ENCODE measurements at regions not wholly inside any gene's neighbourhood (a gene's known extent, or its start where the extent isn't known, plus 50 kb on each side); places are given as distances from the start of the nearest gene placed in this dataset.
"Not testable (repeated sequence)": the region's sequence is repeated elsewhere in the genome, so short reads cannot be mapped to it uniquely, and the experiment has no call there.

DNA sequence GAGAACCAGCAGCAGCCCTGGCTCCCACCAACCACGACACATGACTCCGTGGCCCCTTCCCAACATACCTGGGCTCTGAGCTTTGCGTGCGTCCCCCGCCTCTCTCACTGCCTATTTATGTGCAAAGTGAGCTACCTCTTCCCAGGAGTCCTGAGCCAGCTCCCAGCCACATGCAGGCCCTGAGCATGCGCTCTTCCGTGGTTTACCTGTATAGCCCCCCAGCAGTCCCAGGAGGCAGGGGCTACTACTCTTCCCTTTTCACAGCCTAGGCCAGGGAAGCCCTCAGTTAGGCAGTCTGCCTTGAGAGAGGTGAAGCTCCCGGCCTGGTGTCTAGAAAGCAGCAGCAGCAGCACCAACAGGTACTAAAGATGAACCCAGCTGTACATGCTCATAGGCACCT, 114.8 kb upstream of the CDYL start:
- TF ChIP-seq MXI1 (conservative IDR thresholded peaks at IDR 0.05; ENCODE audit: poor library complexity, severe bottlenecking) (no peak), EZH2 (IDR thresholded peaks at IDR 0.05; ENCODE audit: borderline replicate concordance, insufficient read depth, low read length, poor library complexity, severe bottlenecking) (no peak), SMC3 (conservative IDR thresholded peaks at IDR 0.05; ENCODE audit: poor library complexity) (no peak)
- no peaks in the 10 kb centered on the region for H3K9me2 ChIP-seq (ENCODE audit: insufficient read depth, low read length)
- H2AFZ ChIP-seq (ENCODE audit: low read depth, low read length) = no peak overlapping the region
- no peak overlapping the region for H3K4me2 ChIP-seq (ENCODE audit: low read length)
- no peak overlapping the region for H3K9ac ChIP-seq (ENCODE audit: low read length)
- H3K4me3 ChIP-seq (ENCODE audit: low read length) = no peak overlapping the region
- H3K79me2 ChIP-seq (replicated peaks; ENCODE audit: insufficient read depth, low read length) = no peaks in the 10 kb centered on the region
- no peaks in the 10 kb centered on the region for H3K27me3 ChIP-seq (ENCODE audit: insufficient read depth, low read depth, low read length)
- H3F3A ChIP-seq (ENCODE audit: insufficient read depth, low read length, poor library complexity, severe bottlenecking) = no peaks in the 10 kb centered on the region
- H4K20me1 ChIP-seq (ENCODE audit: insufficient read depth) = no peaks in the 10 kb centered on the region
- no peaks in the 10 kb centered on the region for H3K9me3 ChIP-seq (ENCODE audit: low read length)
- no peak overlapping the region for H3K27ac ChIP-seq (ENCODE audit: low read length)
- H3K36me3 ChIP-seq (ENCODE audit: insufficient read depth, low read length) = no peaks in the 10 kb centered on the region

DNA sequence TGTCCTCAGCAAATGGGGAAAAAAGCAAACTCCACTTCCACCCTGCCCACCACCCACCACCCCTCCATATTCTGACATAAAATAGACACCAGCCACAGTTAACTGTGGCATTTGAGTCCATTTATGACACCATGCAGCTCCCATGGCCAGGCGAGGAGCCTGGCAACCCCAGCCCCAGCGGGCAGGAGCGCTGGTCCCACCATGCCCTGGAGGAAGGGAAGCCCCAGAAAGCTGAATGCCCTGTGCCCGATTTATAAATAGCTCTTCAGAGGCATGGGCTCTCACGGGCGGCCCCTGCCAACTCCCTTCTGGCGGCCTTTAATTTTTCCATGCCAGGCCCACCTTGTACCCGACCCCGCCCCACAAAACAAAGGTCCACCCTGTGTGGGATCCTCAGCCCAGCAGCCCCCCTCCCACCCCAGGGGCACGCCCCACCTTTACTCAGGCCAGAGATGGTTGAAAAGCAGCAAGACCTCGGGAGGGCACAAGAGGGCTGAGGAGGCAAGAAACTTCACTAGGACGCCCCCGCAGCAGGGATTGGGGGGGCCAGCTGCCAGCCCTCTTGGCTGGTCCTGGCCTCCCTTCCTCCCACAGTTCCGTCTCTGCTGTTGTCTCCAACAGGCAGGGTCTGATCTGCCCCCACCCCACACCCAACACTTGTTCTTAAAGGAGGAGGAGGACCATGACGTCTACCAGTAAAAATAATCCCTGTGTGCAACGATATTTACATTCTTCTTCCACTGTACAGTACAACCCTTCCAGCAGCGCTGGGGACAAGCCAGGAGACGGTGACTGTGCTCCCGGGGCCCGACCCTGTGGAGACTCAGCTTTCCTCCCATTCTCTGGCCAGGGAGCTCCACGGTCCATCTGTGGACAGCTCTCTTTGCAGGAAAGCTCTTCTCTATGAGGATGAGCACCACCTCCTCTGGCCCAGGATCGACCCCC, 115.6 kb upstream of the CDYL start:
- TF ChIP-seq TAF1 (IDR thresholded peaks at IDR 0.05; ENCODE audit: low read depth) (no peak), MXI1 (conservative IDR thresholded peaks at IDR 0.05; ENCODE audit: poor library complexity, severe bottlenecking) (no peak), EP300 (conservative IDR thresholded peaks at IDR 0.05; ENCODE audit: poor library complexity, severe bottlenecking) (no peak), POLR2AphosphoS5 (IDR thresholded peaks at IDR 0.05) (no peak), SMC3 (conservative IDR thresholded peaks at IDR 0.05; ENCODE audit: poor library complexity) (no peak), EZH2 (IDR thresholded peaks at IDR 0.05; ENCODE audit: borderline replicate concordance, insufficient read depth, low read length, poor library complexity, severe bottlenecking) (no peak), RAD21 (conservative IDR thresholded peaks at IDR 0.05) (no peak)
- TF ChIP-seq, protein P1, sequence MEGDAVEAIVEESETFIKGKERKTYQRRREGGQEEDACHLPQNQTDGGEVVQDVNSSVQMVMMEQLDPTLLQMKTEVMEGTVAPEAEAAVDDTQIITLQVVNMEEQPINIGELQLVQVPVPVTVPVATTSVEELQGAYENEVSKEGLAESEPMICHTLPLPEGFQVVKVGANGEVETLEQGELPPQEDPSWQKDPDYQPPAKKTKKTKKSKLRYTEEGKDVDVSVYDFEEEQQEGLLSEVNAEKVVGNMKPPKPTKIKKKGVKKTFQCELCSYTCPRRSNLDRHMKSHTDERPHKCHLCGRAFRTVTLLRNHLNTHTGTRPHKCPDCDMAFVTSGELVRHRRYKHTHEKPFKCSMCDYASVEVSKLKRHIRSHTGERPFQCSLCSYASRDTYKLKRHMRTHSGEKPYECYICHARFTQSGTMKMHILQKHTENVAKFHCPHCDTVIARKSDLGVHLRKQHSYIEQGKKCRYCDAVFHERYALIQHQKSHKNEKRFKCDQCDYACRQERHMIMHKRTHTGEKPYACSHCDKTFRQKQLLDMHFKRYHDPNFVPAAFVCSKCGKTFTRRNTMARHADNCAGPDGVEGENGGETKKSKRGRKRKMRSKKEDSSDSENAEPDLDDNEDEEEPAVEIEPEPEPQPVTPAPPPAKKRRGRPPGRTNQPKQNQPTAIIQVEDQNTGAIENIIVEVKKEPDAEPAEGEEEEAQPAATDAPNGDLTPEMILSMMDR (IDR thresholded peaks at IDR 0.05; ENCODE audit: poor library complexity, severe bottlenecking) = no peak
- TF ChIP-seq, protein P2, sequence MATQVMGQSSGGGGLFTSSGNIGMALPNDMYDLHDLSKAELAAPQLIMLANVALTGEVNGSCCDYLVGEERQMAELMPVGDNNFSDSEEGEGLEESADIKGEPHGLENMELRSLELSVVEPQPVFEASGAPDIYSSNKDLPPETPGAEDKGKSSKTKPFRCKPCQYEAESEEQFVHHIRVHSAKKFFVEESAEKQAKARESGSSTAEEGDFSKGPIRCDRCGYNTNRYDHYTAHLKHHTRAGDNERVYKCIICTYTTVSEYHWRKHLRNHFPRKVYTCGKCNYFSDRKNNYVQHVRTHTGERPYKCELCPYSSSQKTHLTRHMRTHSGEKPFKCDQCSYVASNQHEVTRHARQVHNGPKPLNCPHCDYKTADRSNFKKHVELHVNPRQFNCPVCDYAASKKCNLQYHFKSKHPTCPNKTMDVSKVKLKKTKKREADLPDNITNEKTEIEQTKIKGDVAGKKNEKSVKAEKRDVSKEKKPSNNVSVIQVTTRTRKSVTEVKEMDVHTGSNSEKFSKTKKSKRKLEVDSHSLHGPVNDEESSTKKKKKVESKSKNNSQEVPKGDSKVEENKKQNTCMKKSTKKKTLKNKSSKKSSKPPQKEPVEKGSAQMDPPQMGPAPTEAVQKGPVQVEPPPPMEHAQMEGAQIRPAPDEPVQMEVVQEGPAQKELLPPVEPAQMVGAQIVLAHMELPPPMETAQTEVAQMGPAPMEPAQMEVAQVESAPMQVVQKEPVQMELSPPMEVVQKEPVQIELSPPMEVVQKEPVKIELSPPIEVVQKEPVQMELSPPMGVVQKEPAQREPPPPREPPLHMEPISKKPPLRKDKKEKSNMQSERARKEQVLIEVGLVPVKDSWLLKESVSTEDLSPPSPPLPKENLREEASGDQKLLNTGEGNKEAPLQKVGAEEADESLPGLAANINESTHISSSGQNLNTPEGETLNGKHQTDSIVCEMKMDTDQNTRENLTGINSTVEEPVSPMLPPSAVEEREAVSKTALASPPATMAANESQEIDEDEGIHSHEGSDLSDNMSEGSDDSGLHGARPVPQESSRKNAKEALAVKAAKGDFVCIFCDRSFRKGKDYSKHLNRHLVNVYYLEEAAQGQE (IDR thresholded peaks at IDR 0.05; ENCODE audit: borderline replicate concordance) = no peak
- no peak overlapping the region for H3K9ac ChIP-seq (ENCODE audit: low read length)
- H4K20me1 ChIP-seq (ENCODE audit: insufficient read depth) = no peaks in the 10 kb centered on the region
- no peaks in the 10 kb centered on the region for H3K9me2 ChIP-seq (ENCODE audit: insufficient read depth, low read length)
- H3K4me3 ChIP-seq (ENCODE audit: low read length) = no peak overlapping the region
- H3K36me3 ChIP-seq (ENCODE audit: insufficient read depth, low read length) = no peaks in the 10 kb centered on the region
- no peak overlapping the region for H2AFZ ChIP-seq (ENCODE audit: low read depth, low read length)
- H3K4me2 ChIP-seq (ENCODE audit: low read length) = no peak overlapping the region
- H3K9me3 ChIP-seq (ENCODE audit: low read length) = no peaks in the 10 kb centered on the region
- H3K27ac ChIP-seq (ENCODE audit: low read length) = no peak overlapping the region
- no peaks in the 10 kb centered on the region for H3F3A ChIP-seq (ENCODE audit: insufficient read depth, low read length, poor library complexity, severe bottlenecking)
- H3K79me2 ChIP-seq (replicated peaks; ENCODE audit: insufficient read depth, low read length) = no peaks in the 10 kb centered on the region
- H3K27me3 ChIP-seq (ENCODE audit: insufficient read depth, low read depth, low read length) = no peaks in the 10 kb centered on the region

DNA sequence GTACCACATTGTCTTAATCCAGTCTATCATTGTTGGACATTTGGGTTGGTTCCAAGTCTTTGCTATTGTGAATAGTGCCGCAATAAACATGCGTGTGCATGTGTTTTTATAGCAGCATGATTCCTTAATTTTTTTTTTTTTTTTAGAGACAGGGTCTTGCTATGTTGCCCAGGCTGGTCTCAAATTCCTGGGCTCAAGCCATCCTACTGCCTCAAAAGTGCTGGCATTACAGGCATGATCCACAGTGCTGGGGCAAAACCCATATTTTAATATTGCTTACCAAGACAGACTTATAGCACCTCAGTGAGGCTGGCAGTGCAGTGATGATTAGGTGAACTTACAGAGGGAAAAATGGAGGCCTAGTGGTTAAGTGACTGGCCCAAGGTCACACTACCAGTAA, 116.5 kb upstream of the CDYL start:
- not testable (repeated sequence) for H3F3A ChIP-seq (ENCODE audit: insufficient read depth, low read length, poor library complexity, severe bottlenecking); H3K4me2 ChIP-seq (ENCODE audit: low read length); H3K79me2 ChIP-seq (replicated peaks; ENCODE audit: insufficient read depth, low read length); H3K9me3 ChIP-seq (ENCODE audit: low read length); H3K4me3 ChIP-seq (ENCODE audit: low read length); H2AFZ ChIP-seq (ENCODE audit: low read depth, low read length); H3K27ac ChIP-seq (ENCODE audit: low read length); H3K9ac ChIP-seq (ENCODE audit: low read length); H3K36me3 ChIP-seq (ENCODE audit: insufficient read depth, low read length); H3K9me2 ChIP-seq (ENCODE audit: insufficient read depth, low read length); H3K27me3 ChIP-seq (ENCODE audit: insufficient read depth, low read depth, low read length); H4K20me1 ChIP-seq (ENCODE audit: insufficient read depth)
